ENCODE measurements at regions not wholly inside any gene's neighbourhood (a gene's known extent, or its start where the extent isn't known, plus 50 kb on each side); places are given as distances from the start of the nearest gene placed in this dataset.

- TF ChIP-seq EZH2 (IDR thresholded peaks at IDR 0.05; ENCODE audit: borderline replicate concordance, insufficient read depth, low read depth, low read length, poor library complexity, severe bottlenecking) (no peak), CTCF (IDR thresholded peaks at IDR 0.05) (no peak)
- no peaks in the 10 kb centered on the region for H3K9me3 ChIP-seq (ENCODE audit: control extremely low read depth in 1 of 3, control insufficient read depth in 2 of 3, insufficient read depth in 1 of 3, low read length in 2 of 3)
- Mint-ChIP-seq H3K27ac (no peak overlapping the region), H3K4me1 (no peaks in the 10 kb centered on the region), H3K4me3 (no peak overlapping the region), H3K27me3 (no peaks in the 10 kb centered on the region), H3K9me3 (ENCODE audit: insufficient read depth) (no peaks in the 10 kb centered on the region)
- no peak overlapping the region for H3K4me2 ChIP-seq (replicated peaks; ENCODE audit: low read depth, low read length, poor library complexity, severe bottlenecking)
- H3K27ac ChIP-seq (ENCODE audit: low read length in 2 of 2): no peak overlapping the region
- no peaks in the 10 kb centered on the region for H3K36me3 ChIP-seq (replicated peaks in 1 of 2; ENCODE audit: control extremely low read depth in 1 of 2, control insufficient read depth in 1 of 2, extremely low read depth in 1 of 2, insufficient read depth in 2 of 2, low read length in 1 of 2)
- H2AFZ ChIP-seq (ENCODE audit: insufficient read depth, low read depth, low read length, poor library complexity, severe bottlenecking): no peak overlapping the region
- intact Hi-C loops (cut with micrococcal nuclease): no loop called here
- no peaks in the 10 kb centered on the region for H3K79me2 ChIP-seq (ENCODE audit: control insufficient read depth, insufficient read depth, low read length)
- WGBS (ENCODE audit: insufficient coverage): no CpG with 5 or more reads among the region's 2 CpGs
- H4K20me1 ChIP-seq (ENCODE audit: control insufficient read depth, insufficient read depth, low read length, poor library complexity, severe bottlenecking): no peaks in the 10 kb centered on the region
- H3K4me1 ChIP-seq (ENCODE audit: control insufficient read depth in 2 of 2, insufficient read depth in 2 of 2, low read length in 2 of 2): no peaks in the 10 kb centered on the region
- no peak overlapping the region for H3K9ac ChIP-seq (ENCODE audit: low read length)
- DNase-seq: no peak
- ChIA-PET POLR2A (no interaction called here), CTCF (no interaction called here)
- ATAC-seq (ENCODE audit: low read depth): no peak
- H3K4me3 ChIP-seq (ENCODE audit: control extremely low read depth in 1 of 5, extremely low read depth in 1 of 5, insufficient read depth in 1 of 5, low read depth in 2 of 5, low read length in 4 of 5): no peak overlapping the region
- no peaks in the 10 kb centered on the region for H3K27me3 ChIP-seq (replicated peaks in 1 of 4; ENCODE audit: control extremely low read depth in 1 of 4, control insufficient read depth in 3 of 4, insufficient read depth in 4 of 4, low read length in 3 of 4)
These were observed 571.9 kb upstream of the FAM241A start for GRCh38 chr4:111573386-111573785.

DNA sequence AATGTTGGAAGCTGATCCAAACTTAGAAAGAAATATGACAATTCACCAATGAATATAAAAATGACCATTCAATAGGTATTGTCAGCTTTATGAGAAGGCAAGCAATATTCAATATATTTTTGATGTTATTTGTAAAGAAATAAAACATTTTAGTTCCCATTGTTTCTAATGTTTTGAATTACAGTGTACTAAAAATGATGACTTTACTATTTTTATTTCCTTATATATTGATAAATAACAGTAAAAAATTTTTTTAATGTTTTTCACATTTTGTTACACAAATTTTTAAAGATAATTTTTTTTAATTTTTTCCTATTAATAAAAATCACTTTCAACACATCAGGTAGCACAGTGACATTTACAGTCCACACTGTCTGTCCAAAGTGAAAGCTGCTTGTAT is 565.5 kb upstream of the FAM241A start:
- TF ChIP-seq EZH2 (IDR thresholded peaks at IDR 0.05; ENCODE audit: borderline replicate concordance, insufficient read depth, low read depth, low read length, poor library complexity, severe bottlenecking) (no peak), CTCF (IDR thresholded peaks at IDR 0.05) (no peak)
- no peak overlapping the region for H3K4me3 Mint-ChIP-seq
- H3K4me3 ChIP-seq (ENCODE audit: control extremely low read depth in 1 of 5, extremely low read depth in 1 of 5, insufficient read depth in 1 of 5, low read depth in 2 of 5, low read length in 4 of 5): no peak overlapping the region
- H3K27me3 Mint-ChIP-seq: no peaks in the 10 kb centered on the region
- H3K27ac Mint-ChIP-seq: no peak overlapping the region
- intact Hi-C loops (cut with micrococcal nuclease): no loop called here
- H3K27me3 ChIP-seq (replicated peaks in 1 of 4; ENCODE audit: control extremely low read depth in 1 of 4, control insufficient read depth in 3 of 4, insufficient read depth in 4 of 4, low read length in 3 of 4): no peaks in the 10 kb centered on the region
- no peak overlapping the region for H3K9ac ChIP-seq (ENCODE audit: low read length)
- no peaks in the 10 kb centered on the region for H3K4me1 Mint-ChIP-seq
- H3K4me2 ChIP-seq (replicated peaks; ENCODE audit: low read depth, low read length, poor library complexity, severe bottlenecking): no peak overlapping the region
- CTCF ChIA-PET: no interaction called here
- no peaks in the 10 kb centered on the region for H3K36me3 ChIP-seq (replicated peaks in 1 of 2; ENCODE audit: control extremely low read depth in 1 of 2, control insufficient read depth in 1 of 2, extremely low read depth in 1 of 2, insufficient read depth in 2 of 2, low read length in 1 of 2)
- no peak for ATAC-seq (ENCODE audit: low read depth)
- no peak overlapping the region for H3K27ac ChIP-seq (ENCODE audit: low read length in 2 of 2)
- H4K20me1 ChIP-seq (ENCODE audit: control insufficient read depth, insufficient read depth, low read length, poor library complexity, severe bottlenecking): no peaks in the 10 kb centered on the region
- peaks cover under 1 to 10% (median 9%) of the 10 kb centered on the region in 3 donors for H3K9me3 ChIP-seq (ENCODE audit: control extremely low read depth in 1 of 3, control insufficient read depth in 2 of 3, insufficient read depth in 1 of 3, low read length in 2 of 3)
- no peaks in the 10 kb centered on the region for H3K79me2 ChIP-seq (ENCODE audit: control insufficient read depth, insufficient read depth, low read length)
- H2AFZ ChIP-seq (ENCODE audit: insufficient read depth, low read depth, low read length, poor library complexity, severe bottlenecking): no peak overlapping the region
- peaks cover 7% of the 10 kb centered on the region for H3K9me3 Mint-ChIP-seq (ENCODE audit: insufficient read depth)
- no peak for DNase-seq
- POLR2A ChIA-PET: no interaction called here
- no peaks in the 10 kb centered on the region for H3K4me1 ChIP-seq (ENCODE audit: control insufficient read depth in 2 of 2, insufficient read depth in 2 of 2, low read length in 2 of 2)

All from B cell (primary cell).